Stomach (tissue), 4 donors: ENCODE measurements at regions not wholly inside any gene's neighbourhood (a gene's known extent, or its start where the extent isn't known, plus 50 kb on each side); places are given as distances from the start of the nearest gene placed in this dataset.

Experiments used
- EP300 ChIP-seq: sonication (generic); formaldehyde crosslinking; IDR thresholded peaks from one replicate; pipeline ENCODE4 v1.6.1; 2017; ENCODE audit warnings: antibody characterized with exemption
- POLR2A ChIP-seq, 4 donors: fragments of 450-650 bp; IDR thresholded peaks; one replicate each; pipeline ENCODE4 v1.6.1; 2016; ENCODE audit warnings: antibody characterized with exemption in 4 of 4, control low read depth in 2 of 4, mild to moderate bottlenecking in 1 of 4, moderate library complexity in 1 of 4
- POLR2AphosphoS5 ChIP-seq, 3 donors: sonication (generic); formaldehyde crosslinking; IDR thresholded peaks; one replicate each; pipeline ENCODE4 v1.6.1; 2016; ENCODE audit warnings: antibody characterized with exemption in 3 of 3
- TF ChIP-seq, protein P1 (sequence below), 7 experiments: fragments of 450-650 bp in 4 of 7; fragments of 200-600 bp in 3 of 7; sonication (generic) in 3 of 7; IDR thresholded peaks; one replicate each; pipeline ENCODE4 v1.5.1; 2016 to 2019; ENCODE audit warnings: antibody characterized with exemption in 7 of 7, control low read depth in 2 of 7, mild to moderate bottlenecking in 1 of 7

DNA sequence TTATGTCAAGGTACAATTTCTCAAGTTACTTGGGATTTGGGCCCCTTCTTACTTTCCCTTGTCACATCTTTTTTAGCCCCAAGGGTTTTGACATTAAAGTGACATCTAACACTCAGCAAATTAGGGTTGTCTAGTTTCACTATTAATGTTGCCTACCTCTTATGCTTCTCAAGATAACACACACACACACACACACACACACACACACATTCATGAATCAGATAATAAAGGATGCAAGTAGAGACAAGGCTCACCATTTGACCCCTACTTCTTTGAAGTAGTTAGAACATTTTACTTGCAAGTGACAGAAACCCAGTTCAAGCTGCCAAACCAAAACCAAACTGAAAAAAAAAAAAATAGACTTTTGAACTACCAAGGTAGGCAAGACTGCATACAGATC is 138.8 kb downstream of the TRIB2 start:
- TF ChIP-seq, protein P1, sequence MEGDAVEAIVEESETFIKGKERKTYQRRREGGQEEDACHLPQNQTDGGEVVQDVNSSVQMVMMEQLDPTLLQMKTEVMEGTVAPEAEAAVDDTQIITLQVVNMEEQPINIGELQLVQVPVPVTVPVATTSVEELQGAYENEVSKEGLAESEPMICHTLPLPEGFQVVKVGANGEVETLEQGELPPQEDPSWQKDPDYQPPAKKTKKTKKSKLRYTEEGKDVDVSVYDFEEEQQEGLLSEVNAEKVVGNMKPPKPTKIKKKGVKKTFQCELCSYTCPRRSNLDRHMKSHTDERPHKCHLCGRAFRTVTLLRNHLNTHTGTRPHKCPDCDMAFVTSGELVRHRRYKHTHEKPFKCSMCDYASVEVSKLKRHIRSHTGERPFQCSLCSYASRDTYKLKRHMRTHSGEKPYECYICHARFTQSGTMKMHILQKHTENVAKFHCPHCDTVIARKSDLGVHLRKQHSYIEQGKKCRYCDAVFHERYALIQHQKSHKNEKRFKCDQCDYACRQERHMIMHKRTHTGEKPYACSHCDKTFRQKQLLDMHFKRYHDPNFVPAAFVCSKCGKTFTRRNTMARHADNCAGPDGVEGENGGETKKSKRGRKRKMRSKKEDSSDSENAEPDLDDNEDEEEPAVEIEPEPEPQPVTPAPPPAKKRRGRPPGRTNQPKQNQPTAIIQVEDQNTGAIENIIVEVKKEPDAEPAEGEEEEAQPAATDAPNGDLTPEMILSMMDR (IDR thresholded peaks at IDR 0.05): no peak
- TF ChIP-seq EP300 (no peak), POLR2A (IDR thresholded peaks at IDR 0.05) (no peak), POLR2AphosphoS5 (IDR thresholded peaks at IDR 0.05) (no peak)
